Chondrocyte (in vitro differentiated cells): ENCODE measurements at regions not wholly inside any gene's neighbourhood (a gene's known extent, or its start where the extent isn't known, plus 50 kb on each side); places are given as distances from the start of the nearest gene placed in this dataset.

Source experiments
- DNase-seq: peaks from one replicate; pipeline ENCODE4 v3.0.0; 2021; ENCODE audit warnings: mixed read lengths, low spot score
- H3K27ac Mint-ChIP-seq: one replicate; pipeline ENCODE4 v1.8.0; 2021; ENCODE audit warnings: mild to moderate bottlenecking, moderate library complexity, mixed read lengths; ENCODE audit not compliant: unreplicated experiment
- H3K27me3 Mint-ChIP-seq: 2 replicates; pipeline ENCODE4 v1.8.0; 2021; ENCODE audit warnings: low read depth, mixed read lengths
- H3K36me3 Mint-ChIP-seq: 2 replicates; pipeline ENCODE4 v1.8.0; 2021; ENCODE audit warnings: low read depth, mixed read lengths
- H3K4me1 Mint-ChIP-seq: 2 replicates; pipeline ENCODE4 v1.8.0; 2021; ENCODE audit warnings: low read depth, mild to moderate bottlenecking, mixed read lengths
- H3K4me3 Mint-ChIP-seq: one replicate; pipeline ENCODE4 v1.8.0; 2021; ENCODE audit warnings: mild to moderate bottlenecking, moderate library complexity, mixed read lengths; ENCODE audit not compliant: unreplicated experiment
- H3K9me3 Mint-ChIP-seq: 2 replicates; pipeline ENCODE4 v1.8.0; 2021; ENCODE audit warnings: low read depth, mixed read lengths
- TF ChIP-seq, protein P1 (sequence below): fragments of 200-600 bp; sonication (generic); IDR thresholded peaks from 2 replicates; pipeline ENCODE4 v1.5.0; 2021; ENCODE audit warnings: antibody characterized with exemption, mild to moderate bottlenecking, moderate library complexity

DNA sequence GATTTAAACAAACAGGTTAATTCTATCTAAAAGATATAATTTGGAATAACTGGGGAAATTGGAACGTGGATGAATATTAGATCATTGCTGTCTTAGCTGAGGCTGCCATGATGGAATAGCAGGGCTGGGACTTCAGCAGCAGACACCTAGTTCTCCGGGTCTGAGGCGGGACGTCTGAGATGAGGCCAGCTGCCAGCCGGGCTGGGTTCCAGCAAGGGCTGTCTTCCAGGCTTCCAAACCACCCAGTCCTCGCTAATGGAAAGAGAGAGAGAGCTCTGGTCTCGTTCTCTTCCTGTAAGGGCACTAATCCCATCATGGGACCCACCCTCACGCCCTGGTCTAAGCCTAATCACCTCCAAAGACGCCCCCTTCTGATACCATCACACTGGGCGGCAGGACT, 85.7 kb downstream of the ADRA2C start:
- Mint-ChIP-seq H3K27ac (no peak overlapping the region), H3K27me3 (peaks cover 50% of the 10 kb centered on the region)

DNA sequence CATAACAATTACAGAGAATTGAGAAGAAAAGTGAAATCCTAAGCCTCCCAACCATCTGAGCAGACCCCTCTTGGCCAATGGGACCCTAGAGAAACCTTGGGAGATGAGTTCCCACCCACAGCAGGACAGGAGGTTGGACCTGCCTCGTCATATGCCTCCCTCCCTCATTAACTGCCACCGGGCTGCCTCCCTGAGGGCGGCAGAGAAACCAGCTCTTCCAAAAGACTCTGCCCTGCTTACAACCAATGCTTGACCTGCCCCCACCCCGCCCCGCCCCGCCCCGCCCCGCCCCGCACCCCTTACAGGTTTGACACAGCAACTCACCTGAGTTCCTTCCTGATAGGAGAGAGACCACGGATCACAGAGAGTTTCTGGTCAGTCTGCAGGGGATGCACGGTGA, 86.1 kb downstream of the ADRA2C start:
- Mint-ChIP-seq H3K9me3 (peaks cover 12% of the 10 kb centered on the region), H3K4me3 (no peak overlapping the region), H3K36me3 (peaks cover 4% of the 10 kb centered on the region), H3K27ac (no peak overlapping the region), H3K4me1 (no peaks in the 10 kb centered on the region), H3K27me3 (peaks cover 51% of the 10 kb centered on the region)
- no peak for DNase-seq
- TF ChIP-seq, protein P1, sequence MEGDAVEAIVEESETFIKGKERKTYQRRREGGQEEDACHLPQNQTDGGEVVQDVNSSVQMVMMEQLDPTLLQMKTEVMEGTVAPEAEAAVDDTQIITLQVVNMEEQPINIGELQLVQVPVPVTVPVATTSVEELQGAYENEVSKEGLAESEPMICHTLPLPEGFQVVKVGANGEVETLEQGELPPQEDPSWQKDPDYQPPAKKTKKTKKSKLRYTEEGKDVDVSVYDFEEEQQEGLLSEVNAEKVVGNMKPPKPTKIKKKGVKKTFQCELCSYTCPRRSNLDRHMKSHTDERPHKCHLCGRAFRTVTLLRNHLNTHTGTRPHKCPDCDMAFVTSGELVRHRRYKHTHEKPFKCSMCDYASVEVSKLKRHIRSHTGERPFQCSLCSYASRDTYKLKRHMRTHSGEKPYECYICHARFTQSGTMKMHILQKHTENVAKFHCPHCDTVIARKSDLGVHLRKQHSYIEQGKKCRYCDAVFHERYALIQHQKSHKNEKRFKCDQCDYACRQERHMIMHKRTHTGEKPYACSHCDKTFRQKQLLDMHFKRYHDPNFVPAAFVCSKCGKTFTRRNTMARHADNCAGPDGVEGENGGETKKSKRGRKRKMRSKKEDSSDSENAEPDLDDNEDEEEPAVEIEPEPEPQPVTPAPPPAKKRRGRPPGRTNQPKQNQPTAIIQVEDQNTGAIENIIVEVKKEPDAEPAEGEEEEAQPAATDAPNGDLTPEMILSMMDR = no peak

More for the DNA sequence above, 85.7 kb downstream of the ADRA2C start:
- TF ChIP-seq, protein P1 = no peak
- peaks cover 4% of the 10 kb centered on the region for H3K36me3 Mint-ChIP-seq
- no peak for DNase-seq
- no peak overlapping the region for H3K4me3 Mint-ChIP-seq
- H3K9me3 Mint-ChIP-seq = peaks cover 12% of the 10 kb centered on the region
- no peaks in the 10 kb centered on the region for H3K4me1 Mint-ChIP-seq

DNA sequence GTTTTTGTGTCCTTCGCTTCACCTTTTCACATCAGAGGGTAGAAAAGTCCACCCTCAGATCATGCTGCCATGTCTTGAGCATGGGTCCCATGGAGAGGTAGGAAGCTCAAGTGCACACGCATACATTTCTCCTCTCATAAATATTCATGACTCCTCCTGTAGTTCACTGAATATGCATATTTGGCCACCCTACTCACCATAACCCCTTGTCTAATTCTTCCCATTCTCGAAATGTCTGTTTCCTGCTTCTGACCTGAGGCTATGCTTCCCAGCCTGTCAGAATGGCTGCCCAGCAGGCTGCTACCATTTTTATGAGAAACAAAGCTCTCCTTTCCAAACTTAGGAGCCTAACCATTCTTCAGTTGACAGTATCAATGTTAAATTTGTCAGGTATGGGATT, 86.5 kb downstream of the ADRA2C start:
- Mint-ChIP-seq H3K4me3 (no peak overlapping the region), H3K36me3 (peaks cover 4% of the 10 kb centered on the region), H3K27me3 (peaks cover 55% of the 10 kb centered on the region), H3K27ac (no peak overlapping the region), H3K9me3 (peaks cover 12% of the 10 kb centered on the region), H3K4me1 (no peaks in the 10 kb centered on the region)
- DNase-seq = no peak
- TF ChIP-seq, protein P1 = no peak

DNA sequence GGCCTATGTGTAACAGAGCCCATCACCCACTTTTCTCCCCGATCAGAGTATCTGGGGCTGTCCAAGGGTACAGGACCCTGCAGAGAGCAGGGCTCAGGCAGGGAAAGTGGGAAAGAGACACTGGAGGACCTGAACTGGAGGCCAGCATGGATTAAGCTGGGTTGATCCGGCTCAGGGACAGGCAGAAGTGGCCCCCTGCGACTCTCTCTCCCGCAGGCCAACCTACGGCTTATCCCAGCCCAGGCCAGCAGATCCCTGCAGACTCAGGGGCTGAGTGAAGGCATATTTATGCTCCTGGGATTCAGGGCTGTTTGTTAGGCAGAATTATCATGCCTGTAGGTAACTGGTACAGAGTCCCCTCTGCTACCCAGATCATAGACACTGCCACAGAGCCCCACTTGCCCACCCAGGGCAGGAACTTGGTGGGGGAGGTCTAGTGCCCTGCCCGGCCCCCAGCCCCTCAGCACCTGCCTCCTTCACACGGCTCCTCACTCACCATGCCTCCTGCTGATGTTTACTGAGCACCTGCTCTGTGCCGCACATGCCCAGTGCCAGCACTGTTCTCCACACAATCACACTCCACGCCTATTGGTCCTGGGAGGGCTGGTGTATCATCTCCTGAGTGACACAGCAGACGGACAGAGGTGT, 87.3 kb downstream of the ADRA2C start:
- Mint-ChIP-seq H3K4me3 (no peak overlapping the region), H3K27ac (no peak overlapping the region), H3K27me3 (peaks cover 60% of the 10 kb centered on the region), H3K4me1 (no peaks in the 10 kb centered on the region), H3K9me3 (peaks cover 12% of the 10 kb centered on the region), H3K36me3 (peaks cover 4% of the 10 kb centered on the region)
- TF ChIP-seq, protein P1 = no peak
- DNase-seq = no peak

DNA sequence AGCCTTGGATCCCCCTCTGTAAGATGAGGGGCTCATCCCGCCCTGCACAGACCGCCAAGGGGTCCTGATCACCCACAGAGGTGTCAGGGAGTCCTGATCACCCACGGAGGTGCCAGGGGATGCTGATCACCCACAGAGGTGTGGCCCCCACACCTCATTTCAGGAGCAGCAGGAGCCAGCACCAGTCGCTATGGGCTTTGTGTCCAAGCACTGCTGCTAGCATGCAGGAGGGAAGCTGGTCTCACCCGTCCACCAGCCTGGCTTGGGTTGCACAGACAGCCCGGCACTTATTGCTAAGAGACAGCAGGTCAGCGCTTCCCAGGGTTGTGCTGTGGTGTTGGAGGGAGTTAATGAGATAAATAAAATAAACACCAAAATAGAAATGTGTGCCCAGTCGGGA, 88.5 kb downstream of the ADRA2C start:
- no peak for DNase-seq
- Mint-ChIP-seq H3K4me1 (no peaks in the 10 kb centered on the region), H3K9me3 (peaks cover 10% of the 10 kb centered on the region), H3K27me3 (peaks cover 57% of the 10 kb centered on the region), H3K4me3 (no peak overlapping the region), H3K36me3 (peaks cover 4% of the 10 kb centered on the region), H3K27ac (no peak overlapping the region)
- TF ChIP-seq, protein P1 = no peak
